ENCODE measurements at regions not wholly inside any gene's neighbourhood (a gene's known extent, or its start where the extent isn't known, plus 50 kb on each side); places are given as distances from the start of the nearest gene placed in this dataset.

DNA sequence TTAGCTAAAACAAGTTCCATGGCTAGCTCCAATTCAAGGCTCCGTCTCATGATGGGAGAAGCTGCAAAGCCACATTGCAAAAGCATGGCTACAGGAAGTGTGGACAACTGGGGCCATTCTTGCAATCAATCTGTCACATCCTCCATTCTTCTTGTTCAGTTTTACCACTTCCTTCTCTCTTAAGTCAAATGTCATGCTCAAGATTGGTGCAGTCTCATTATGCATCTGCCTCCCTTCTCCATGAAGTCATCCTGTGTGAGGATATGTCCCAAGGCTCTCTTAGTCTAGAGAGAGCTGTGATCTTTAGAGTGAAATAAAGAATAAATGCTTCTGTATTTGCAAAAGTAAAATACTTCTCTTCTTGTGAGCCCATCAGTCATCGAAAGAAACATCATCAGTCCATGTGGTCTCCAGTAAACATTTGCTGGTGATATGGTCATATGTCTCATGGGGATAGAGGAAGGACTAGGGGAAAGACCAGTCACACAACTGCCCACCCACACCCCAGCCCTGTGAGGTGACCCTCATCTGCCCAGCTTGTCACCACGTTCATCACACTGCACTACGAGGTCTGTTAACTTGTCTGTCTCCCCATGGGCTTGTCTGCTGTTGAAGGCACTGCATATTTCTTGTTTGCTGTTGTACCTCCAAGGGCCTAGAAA is 303.0 kb downstream of the NUAK1 start:
- no peak overlapping the region for H3K4me3 Mint-ChIP-seq
- H3K27me3 Mint-ChIP-seq (ENCODE audit: low read depth) = no peaks in the 10 kb centered on the region
- DNase-seq = no peak
- CTCF ChIA-PET = no interaction called here
- H3K4me1 Mint-ChIP-seq (ENCODE audit: low read depth) = no peaks in the 10 kb centered on the region
- no peak overlapping the region for H3K27ac Mint-ChIP-seq
- intact Hi-C loops (cut with micrococcal nuclease) = no loop called here
- no peaks in the 10 kb centered on the region for H3K36me3 Mint-ChIP-seq (ENCODE audit: low read depth)
- no peaks in the 10 kb centered on the region for H3K9me3 Mint-ChIP-seq

DNA sequence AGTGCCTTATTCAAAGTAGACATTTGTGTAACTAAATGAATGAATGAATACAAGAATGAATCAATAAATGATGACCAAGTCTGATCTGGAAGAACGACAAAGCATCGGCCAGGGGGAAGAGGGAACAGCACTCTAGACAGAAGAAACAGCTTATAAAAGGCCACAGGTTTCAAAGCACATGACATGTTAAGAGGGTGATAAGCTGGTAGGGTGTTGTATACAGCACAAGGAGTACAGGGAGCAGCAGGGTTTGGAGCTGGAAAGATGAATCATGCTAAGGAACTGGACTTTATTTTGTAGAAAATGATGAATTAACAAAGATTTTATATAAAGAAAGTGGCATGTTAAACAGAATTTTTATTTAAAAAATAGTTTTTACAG is 302.5 kb downstream of the NUAK1 start:
- CTCF ChIA-PET = no interaction called here
- H3K36me3 Mint-ChIP-seq (ENCODE audit: low read depth) = no peaks in the 10 kb centered on the region
- H3K27ac Mint-ChIP-seq = no peak overlapping the region
- H3K4me1 Mint-ChIP-seq (ENCODE audit: low read depth) = no peaks in the 10 kb centered on the region
- DNase-seq = no peak
- H3K9me3 Mint-ChIP-seq = no peaks in the 10 kb centered on the region
- intact Hi-C loops (cut with micrococcal nuclease) = no loop called here
- no peak overlapping the region for H3K4me3 Mint-ChIP-seq
- H3K27me3 Mint-ChIP-seq (ENCODE audit: low read depth) = no peaks in the 10 kb centered on the region

DNA sequence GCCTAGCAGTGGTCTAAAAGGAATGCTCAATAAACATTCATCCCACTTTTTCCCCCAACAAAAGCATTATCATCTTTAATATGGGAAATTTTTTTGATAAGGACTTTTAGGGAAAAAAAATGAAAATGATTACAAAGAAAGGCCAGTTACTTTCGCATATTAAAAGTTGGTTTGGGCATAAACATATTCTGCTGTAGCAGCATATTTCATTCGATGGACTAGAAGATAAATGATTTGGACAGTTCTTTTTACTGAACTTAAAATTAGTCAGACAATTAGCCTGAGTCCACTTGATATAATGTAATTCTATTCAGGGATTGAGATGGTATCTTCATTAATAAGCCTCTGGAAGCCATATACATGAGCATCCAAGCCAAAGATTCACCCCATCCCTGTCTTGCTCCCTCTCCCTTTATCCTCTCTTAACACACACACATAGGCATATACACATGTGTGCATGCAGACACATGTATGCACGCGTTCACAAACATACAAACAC is 299.1 kb downstream of the NUAK1 start:
- intact Hi-C loops (cut with micrococcal nuclease) = no loop called here
- Mint-ChIP-seq H3K27ac (no peak overlapping the region), H3K9me3 (no peaks in the 10 kb centered on the region), H3K4me1 (ENCODE audit: low read depth) (no peaks in the 10 kb centered on the region), H3K4me3 (no peak overlapping the region), H3K27me3 (ENCODE audit: low read depth) (no peaks in the 10 kb centered on the region), H3K36me3 (ENCODE audit: low read depth) (no peaks in the 10 kb centered on the region)
- DNase-seq = no peak
- CTCF ChIA-PET = no interaction called here

DNA sequence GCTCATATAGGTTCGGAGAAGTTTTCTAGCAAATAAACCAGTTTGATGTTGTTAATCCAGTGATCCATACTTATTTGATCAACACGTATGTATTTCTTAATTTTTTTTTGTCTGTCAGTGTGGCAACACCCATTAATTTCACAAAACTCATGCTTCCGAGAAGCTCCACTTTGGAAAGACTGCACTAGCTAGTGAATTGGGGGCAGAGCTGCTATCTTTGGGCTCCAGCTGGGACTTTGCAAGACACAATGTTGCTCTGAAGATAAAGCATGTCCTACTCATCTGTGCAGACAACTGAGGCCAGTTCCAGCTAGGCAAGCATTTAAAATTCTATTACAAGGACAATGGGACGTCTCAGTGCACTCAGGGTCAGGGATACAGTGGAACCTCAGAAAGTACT is 298.4 kb downstream of the NUAK1 start:
- CTCF ChIA-PET = no interaction called here
- no peaks in the 10 kb centered on the region for H3K9me3 Mint-ChIP-seq

DNA sequence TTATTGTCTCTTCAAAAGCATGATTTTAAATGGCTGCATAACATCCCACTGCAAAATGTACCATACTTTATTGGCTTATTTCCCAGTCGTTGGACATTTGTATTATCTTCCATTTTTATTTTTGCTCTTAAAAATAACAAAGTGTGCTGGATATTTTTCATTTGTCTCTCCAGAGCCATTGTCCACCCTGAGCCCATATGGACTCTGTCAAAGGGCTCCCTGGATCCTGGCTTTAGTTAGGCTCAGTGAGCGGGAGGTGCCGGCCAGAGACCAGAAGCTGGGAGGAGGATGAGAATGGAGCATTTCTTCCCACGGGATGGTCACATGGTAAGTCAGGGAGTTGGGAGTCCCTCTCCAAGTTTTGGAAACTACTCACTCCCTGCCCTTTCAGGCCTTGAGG is 296.9 kb downstream of the NUAK1 start:
- intact Hi-C loops (cut with micrococcal nuclease) = no loop called here
- Mint-ChIP-seq H3K4me1 (ENCODE audit: low read depth) (no peaks in the 10 kb centered on the region), H3K4me3 (no peak overlapping the region), H3K27ac (no peak overlapping the region), H3K27me3 (ENCODE audit: low read depth) (no peaks in the 10 kb centered on the region), H3K36me3 (ENCODE audit: low read depth) (no peaks in the 10 kb centered on the region), H3K9me3 (no peaks in the 10 kb centered on the region)
- no peak for DNase-seq
- CTCF ChIA-PET = no interaction called here

More for the DNA sequence above, 298.4 kb downstream of the NUAK1 start:
- H3K4me3 Mint-ChIP-seq = no peak overlapping the region
- no peaks in the 10 kb centered on the region for H3K36me3 Mint-ChIP-seq (ENCODE audit: low read depth)
- intact Hi-C loops (cut with micrococcal nuclease) = no loop called here
- H3K27ac Mint-ChIP-seq = no peak overlapping the region
- no peaks in the 10 kb centered on the region for H3K27me3 Mint-ChIP-seq (ENCODE audit: low read depth)
- no peaks in the 10 kb centered on the region for H3K4me1 Mint-ChIP-seq (ENCODE audit: low read depth)
- no peak for DNase-seq

DNA sequence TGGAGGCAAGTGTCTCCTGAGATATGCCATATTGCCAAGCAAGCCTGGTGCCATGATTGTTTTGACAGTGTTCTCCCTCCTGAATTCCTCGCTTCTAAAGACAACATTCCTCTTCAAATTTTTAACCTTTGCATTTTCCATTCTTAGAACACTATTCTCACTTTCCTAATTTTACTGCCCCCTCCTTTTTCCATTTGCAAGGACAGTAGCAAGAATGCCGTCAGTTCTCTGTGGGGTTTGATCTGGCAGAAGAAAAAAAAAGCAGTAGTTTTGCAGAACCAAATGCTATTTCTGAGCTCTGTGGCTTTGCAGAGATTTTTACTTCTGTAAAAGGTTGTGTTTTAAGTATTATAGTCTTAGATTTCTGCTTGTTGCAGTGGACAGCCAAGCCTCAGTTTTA is 295.2 kb downstream of the NUAK1 start:
- CTCF ChIA-PET = no interaction called here
- Mint-ChIP-seq H3K27ac (no peak overlapping the region), H3K4me3 (no peak overlapping the region), H3K27me3 (ENCODE audit: low read depth) (no peaks in the 10 kb centered on the region), H3K36me3 (ENCODE audit: low read depth) (no peaks in the 10 kb centered on the region), H3K9me3 (no peaks in the 10 kb centered on the region), H3K4me1 (ENCODE audit: low read depth) (no peaks in the 10 kb centered on the region)
- no peak for DNase-seq
- intact Hi-C loops (cut with micrococcal nuclease) = no loop called here

DNA sequence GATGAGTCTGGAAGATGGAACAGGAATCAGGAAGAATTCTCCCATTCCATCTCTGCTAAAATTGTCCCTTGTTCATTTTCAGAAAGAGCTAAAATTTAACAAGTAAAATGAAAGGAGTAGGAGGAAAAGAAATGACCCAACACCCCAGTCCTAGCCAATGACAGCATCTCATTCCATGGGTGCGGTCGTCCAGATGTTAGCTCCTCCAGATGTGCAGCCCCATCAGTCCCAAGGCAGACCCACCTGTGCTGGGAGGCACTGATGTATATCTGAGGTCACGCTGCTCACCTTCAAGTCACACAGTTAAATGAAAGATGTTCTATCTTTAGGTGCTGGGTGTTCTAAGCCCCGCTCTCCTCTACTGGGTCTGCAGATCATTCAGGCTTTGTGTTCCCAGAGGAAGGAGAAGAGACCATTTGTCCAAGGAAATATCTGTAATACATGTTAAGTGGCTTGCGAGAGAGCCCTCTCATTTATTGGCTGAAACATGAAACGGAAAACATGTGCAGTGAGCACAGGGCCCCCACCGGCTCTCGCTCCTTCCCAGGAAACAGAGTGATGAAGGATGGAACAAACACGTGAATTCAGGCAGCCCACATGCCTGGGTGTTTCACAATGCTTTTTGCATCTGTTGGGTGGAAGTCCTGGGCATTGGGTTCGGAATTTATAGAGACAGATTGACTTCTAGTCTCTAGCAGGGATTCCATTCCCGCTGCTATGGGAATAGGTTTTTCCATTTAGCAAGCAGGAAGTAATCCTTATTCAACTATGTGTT is 294.6 kb downstream of the NUAK1 start:
- no peak overlapping the region for H3K4me3 Mint-ChIP-seq
- H3K36me3 Mint-ChIP-seq (ENCODE audit: low read depth) = no peaks in the 10 kb centered on the region
- H3K27ac Mint-ChIP-seq = no peak overlapping the region
- no peak for DNase-seq
- H3K4me1 Mint-ChIP-seq (ENCODE audit: low read depth) = no peaks in the 10 kb centered on the region
- intact Hi-C loops (cut with micrococcal nuclease) = no loop called here
- no peaks in the 10 kb centered on the region for H3K9me3 Mint-ChIP-seq
- CTCF ChIA-PET = no interaction called here
- H3K27me3 Mint-ChIP-seq (ENCODE audit: low read depth) = no peaks in the 10 kb centered on the region

DNA sequence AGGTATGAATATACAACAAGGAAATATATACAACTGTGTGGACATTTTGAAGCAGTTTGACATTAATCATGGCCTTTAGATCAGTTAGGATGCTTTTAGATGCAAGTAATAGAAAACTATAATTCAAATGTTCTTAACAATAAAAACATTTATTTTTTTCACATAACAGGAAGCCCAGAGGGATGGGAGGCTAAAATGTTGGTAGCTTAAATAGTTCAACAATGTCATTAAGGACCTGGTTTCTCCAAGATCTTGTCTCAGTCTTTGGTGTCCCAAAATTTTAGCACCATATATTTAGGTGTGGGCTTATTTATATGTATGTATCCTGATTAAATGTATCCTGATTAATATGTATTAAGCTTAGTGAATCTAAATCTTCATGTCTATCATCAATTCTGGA is 292.4 kb downstream of the NUAK1 start:
- CTCF ChIA-PET = no interaction called here
- no peak for DNase-seq
- H3K27me3 Mint-ChIP-seq (ENCODE audit: low read depth) = no peaks in the 10 kb centered on the region
- H3K4me1 Mint-ChIP-seq (ENCODE audit: low read depth) = no peaks in the 10 kb centered on the region
- no peaks in the 10 kb centered on the region for H3K36me3 Mint-ChIP-seq (ENCODE audit: low read depth)
- intact Hi-C loops (cut with micrococcal nuclease) = no loop called here
- no peaks in the 10 kb centered on the region for H3K9me3 Mint-ChIP-seq
- no peak overlapping the region for H3K27ac Mint-ChIP-seq
- H3K4me3 Mint-ChIP-seq = no peak overlapping the region

DNA sequence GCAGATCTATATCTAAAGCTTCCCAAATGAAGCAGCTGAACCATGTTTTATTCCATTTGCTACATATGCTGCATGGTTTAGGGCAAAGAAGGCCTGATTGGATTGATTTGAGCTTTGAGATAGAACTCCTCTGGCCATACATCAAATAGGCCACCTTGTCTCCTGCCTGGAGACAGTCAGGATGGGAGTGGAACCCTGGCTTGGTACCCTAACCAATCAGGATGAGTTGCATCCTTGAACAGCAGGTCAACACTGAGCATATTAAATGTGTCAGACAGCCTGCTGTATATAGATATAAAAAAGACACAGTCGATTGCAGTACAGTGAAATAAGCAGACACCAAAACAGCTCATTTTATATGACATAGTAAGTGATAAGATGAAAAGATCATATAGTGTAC is 291.7 kb downstream of the NUAK1 start:
- H3K36me3 Mint-ChIP-seq (ENCODE audit: low read depth) = no peaks in the 10 kb centered on the region
- no peaks in the 10 kb centered on the region for H3K9me3 Mint-ChIP-seq
- no peaks in the 10 kb centered on the region for H3K27me3 Mint-ChIP-seq (ENCODE audit: low read depth)
- no peaks in the 10 kb centered on the region for H3K4me1 Mint-ChIP-seq (ENCODE audit: low read depth)
- no peak for DNase-seq
- CTCF ChIA-PET = no interaction called here
- intact Hi-C loops (cut with micrococcal nuclease) = no loop called here
- no peak overlapping the region for H3K4me3 Mint-ChIP-seq
- H3K27ac Mint-ChIP-seq = no peak overlapping the region

DNA sequence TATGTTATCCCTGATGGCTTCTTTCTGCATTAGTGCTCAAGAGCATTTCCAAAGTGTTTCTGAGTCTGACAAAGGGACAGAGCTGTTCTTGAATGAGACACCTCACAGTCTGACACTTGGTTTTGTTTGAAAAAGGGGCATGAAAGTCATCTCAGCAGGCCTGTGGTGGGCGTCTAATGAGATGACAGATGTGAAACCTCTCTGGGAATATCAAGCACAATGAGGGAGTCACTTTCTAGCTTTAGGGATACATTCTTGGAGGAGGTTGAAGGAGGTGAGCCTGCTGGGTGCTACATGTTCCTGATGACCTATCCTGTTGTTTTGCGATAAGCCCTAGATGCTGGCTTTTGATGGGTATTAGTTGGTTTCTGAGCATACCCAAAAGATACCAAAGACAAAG is 290.5 kb downstream of the NUAK1 start:
- H3K4me1 Mint-ChIP-seq (ENCODE audit: low read depth) = no peaks in the 10 kb centered on the region
- DNase-seq = no peak
- intact Hi-C loops (cut with micrococcal nuclease) = no loop called here
- CTCF ChIA-PET = interaction anchor here (0.7 kb wide), 1 partner anchor 216 kb away, joined by 3 read pairs; no protein-coding TSS in a partner anchor
- H3K36me3 Mint-ChIP-seq (ENCODE audit: low read depth) = no peaks in the 10 kb centered on the region
- H3K27ac Mint-ChIP-seq = no peak overlapping the region
- no peaks in the 10 kb centered on the region for H3K27me3 Mint-ChIP-seq (ENCODE audit: low read depth)
- no peaks in the 10 kb centered on the region for H3K9me3 Mint-ChIP-seq
- H3K4me3 Mint-ChIP-seq = no peak overlapping the region

DNA sequence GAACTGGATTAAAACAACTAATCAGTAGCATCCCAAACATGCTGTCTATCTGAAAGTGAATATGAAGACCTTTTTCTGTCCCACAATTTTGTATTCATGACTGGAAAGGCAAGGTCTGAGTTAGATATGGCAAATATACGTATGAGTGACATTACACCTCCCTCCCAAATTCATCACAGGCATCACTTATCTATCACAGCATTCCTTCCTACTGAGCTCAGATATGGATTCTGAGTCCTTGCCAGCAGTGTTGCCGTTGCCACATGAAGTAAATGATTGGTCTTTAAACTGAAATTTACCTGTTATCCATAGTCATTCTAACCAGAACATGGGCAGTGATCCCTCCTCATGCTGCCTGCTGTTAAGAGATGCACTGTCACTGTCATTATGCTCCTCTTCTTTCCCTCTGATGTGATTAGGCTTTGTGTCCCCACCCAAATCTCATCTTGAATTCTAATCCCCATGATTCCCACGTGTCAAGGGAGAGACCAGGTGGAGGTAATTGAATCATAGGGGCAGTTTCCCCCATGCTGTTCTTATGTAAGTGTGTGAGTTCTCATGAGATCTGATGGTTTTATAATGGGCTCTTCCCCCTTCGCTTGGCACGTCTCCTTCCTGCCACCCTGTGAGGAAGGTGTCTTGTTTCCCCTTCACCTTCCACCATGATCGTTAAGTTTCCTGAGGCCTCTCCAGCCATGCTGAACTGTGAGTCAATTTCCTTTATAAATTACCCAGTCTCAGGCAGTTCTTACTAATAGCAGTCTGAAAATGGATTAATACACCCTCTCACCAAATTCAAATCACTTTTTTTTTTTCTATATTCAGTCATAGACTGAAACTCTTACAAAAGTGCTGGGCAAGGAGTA is 288.4 kb downstream of the NUAK1 start:
- Mint-ChIP-seq H3K4me1 (ENCODE audit: low read depth) (no peaks in the 10 kb centered on the region), H3K4me3 (no peak overlapping the region), H3K27ac (no peak overlapping the region), H3K9me3 (no peaks in the 10 kb centered on the region), H3K27me3 (ENCODE audit: low read depth) (no peaks in the 10 kb centered on the region), H3K36me3 (ENCODE audit: low read depth) (no peaks in the 10 kb centered on the region)
- CTCF ChIA-PET = no interaction called here
- no peak for DNase-seq
- intact Hi-C loops (cut with micrococcal nuclease) = no loop called here

DNA sequence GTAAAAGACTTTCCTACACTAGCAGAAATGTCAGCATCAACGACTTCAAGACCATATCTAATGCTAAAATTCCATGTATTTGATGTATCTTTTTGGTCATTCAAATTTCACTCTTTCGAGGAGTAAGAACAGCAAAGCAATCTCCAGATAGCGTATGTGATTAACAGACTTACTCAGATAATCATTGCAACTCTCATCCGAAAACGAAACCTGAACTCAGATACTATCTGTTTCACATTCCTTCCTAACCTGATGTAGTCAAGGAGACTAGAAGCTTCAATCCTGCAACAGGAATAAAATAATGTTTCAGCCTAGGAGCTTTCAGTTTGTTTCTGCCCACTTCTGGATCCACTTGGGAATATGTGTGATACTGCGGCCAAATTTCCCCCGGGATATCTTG is 286.3 kb downstream of the NUAK1 start:
- Mint-ChIP-seq H3K9me3 (no peaks in the 10 kb centered on the region), H3K4me1 (ENCODE audit: low read depth) (no peaks in the 10 kb centered on the region), H3K36me3 (ENCODE audit: low read depth) (no peaks in the 10 kb centered on the region), H3K27me3 (ENCODE audit: low read depth) (no peaks in the 10 kb centered on the region), H3K27ac (no peak overlapping the region), H3K4me3 (no peak overlapping the region)
- DNase-seq = no peak
- intact Hi-C loops (cut with micrococcal nuclease) = no loop called here
- CTCF ChIA-PET = no interaction called here

Measured in activated naive CD4-positive, alpha-beta T cell treated with anti-CD3 and anti-CD28 coated beads for 36 hours (primary cell).